ENCODE measurements at regions not wholly inside any gene's neighbourhood (a gene's known extent, or its start where the extent isn't known, plus 50 kb on each side); places are given as distances from the start of the nearest gene placed in this dataset.

- intact Hi-C loops (cut with DNase I) = no loop called here
- Histone ChIP-seq H3K9me3 (no peaks in the 10 kb centered on the region), H3K27ac (no peak overlapping the region), H3K4me1 (peaks cover 2 to 11% (median 3%) of the 10 kb centered on the region in 3 donors), H3K36me3 (no peaks in the 10 kb centered on the region), H3K27me3 (no peaks in the 10 kb centered on the region), H3K4me3 (no peak overlapping the region)
- DNase-seq (no peak), ATAC-seq (no peak), FAIRE-seq (no peak)
- TF ChIP-seq CTCF (IDR thresholded peaks at IDR 0.05) = no peak
- WGBS, 2 donors = 39 to 40% methylated on average over 4 of the region's 4 CpGs
Observed at GRCh38 chr15:36497901-36498300, 81.5 kb upstream of the CDIN1 start.

- Histone ChIP-seq H3K4me1 (peaks cover 0 to 6% (median 0%) of the 10 kb centered on the region in 3 donors), H3K36me3 (no peaks in the 10 kb centered on the region), H3K9me3 (no peaks in the 10 kb centered on the region), H3K27ac (no peak overlapping the region), H3K27me3 (no peaks in the 10 kb centered on the region), H3K4me3 (no peak overlapping the region)
- FAIRE-seq (no peak), DNase-seq (no peak), ATAC-seq (no peak)
- whole genome bisulfite sequencing, 2 donors = 81 to 83% methylated on average over 4 of the region's 4 CpGs
- no peak for TF ChIP-seq CTCF (IDR thresholded peaks at IDR 0.05)
- intact Hi-C loops (cut with DNase I) = no loop called here
Observed at GRCh38 chr15:36498401-36498800, 81.0 kb upstream of the CDIN1 start.

DNA sequence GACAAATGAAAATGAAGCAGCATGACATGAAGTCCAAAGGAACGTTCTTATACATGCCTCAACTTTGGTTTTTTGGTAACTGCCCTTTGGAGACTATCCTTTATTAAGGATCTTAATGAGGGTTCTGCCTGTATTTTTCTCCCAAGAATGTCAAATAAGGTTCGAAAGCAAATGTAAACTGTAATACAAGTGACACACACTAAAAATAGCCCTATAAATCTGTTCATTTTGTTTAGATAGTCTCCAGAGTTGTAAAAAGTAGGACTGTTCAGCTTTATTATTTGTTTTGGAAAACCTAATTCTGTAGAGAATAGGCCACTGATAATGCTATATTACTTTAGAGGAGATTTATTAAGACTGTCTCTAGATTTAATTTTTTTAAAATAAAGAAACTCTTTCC is 80.5 kb upstream of the CDIN1 start:
- WGBS, 2 donors = 58 to 72% methylated on average over 2 of the region's 2 CpGs
- intact Hi-C loops (cut with DNase I) = no loop called here
- FAIRE-seq = no peak

GRCh38 chr15:36499412-36500389 is 79.7 kb upstream of the CDIN1 start:
- no peak for DNase-seq
- Histone ChIP-seq H3K9me3 (no peaks in the 10 kb centered on the region), H3K27ac (no peak overlapping the region), H3K4me1 (peaks cover 0 to 5% (median 0%) of the 10 kb centered on the region in 3 donors), H3K4me3 (no peak overlapping the region), H3K27me3 (no peaks in the 10 kb centered on the region), H3K36me3 (no peaks in the 10 kb centered on the region)
- no peak for ATAC-seq
- FAIRE-seq = peak; percentile 49
- no peak for TF ChIP-seq CTCF (IDR thresholded peaks at IDR 0.05)
- 76 to 84% methylated on average over 6 of the region's 6 CpGs for WGBS, 2 donors
- intact Hi-C loops (cut with DNase I) = no loop called here

More for the DNA sequence above, 80.5 kb upstream of the CDIN1 start:
- Histone ChIP-seq H3K4me3 (no peak overlapping the region), H3K27me3 (no peaks in the 10 kb centered on the region), H3K9me3 (no peaks in the 10 kb centered on the region), H3K36me3 (no peaks in the 10 kb centered on the region), H3K27ac (no peak overlapping the region), H3K4me1 (peaks cover 0 to 5% (median 0%) of the 10 kb centered on the region in 3 donors)
- no peak for TF ChIP-seq CTCF (IDR thresholded peaks at IDR 0.05)
- no peak for ATAC-seq
- no peak for DNase-seq

Measured in pancreas (tissue), 10 donors.